ENCODE measurements at regions not wholly inside any gene's neighbourhood (a gene's known extent, or its start where the extent isn't known, plus 50 kb on each side); places are given as distances from the start of the nearest gene placed in this dataset.

DNA sequence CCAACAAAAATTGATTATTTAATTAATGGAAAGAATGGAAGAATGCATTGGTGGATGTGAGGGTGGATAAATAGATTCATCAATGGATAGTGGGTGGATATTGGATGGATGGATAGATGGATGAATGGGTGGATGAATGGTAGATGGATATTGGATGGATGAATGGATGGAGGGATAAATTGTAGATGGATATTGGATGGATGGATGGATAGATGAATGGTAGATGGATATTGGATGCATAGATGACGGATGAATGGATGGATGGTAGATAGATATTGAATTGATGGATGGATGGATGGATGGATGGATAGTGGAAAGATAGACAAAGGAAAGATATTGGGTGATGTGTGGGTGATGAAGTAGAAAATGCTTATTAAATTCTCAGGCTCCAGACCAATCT, 123.6 kb upstream of the KAZN start:
- no peak for DNase-seq

DNA sequence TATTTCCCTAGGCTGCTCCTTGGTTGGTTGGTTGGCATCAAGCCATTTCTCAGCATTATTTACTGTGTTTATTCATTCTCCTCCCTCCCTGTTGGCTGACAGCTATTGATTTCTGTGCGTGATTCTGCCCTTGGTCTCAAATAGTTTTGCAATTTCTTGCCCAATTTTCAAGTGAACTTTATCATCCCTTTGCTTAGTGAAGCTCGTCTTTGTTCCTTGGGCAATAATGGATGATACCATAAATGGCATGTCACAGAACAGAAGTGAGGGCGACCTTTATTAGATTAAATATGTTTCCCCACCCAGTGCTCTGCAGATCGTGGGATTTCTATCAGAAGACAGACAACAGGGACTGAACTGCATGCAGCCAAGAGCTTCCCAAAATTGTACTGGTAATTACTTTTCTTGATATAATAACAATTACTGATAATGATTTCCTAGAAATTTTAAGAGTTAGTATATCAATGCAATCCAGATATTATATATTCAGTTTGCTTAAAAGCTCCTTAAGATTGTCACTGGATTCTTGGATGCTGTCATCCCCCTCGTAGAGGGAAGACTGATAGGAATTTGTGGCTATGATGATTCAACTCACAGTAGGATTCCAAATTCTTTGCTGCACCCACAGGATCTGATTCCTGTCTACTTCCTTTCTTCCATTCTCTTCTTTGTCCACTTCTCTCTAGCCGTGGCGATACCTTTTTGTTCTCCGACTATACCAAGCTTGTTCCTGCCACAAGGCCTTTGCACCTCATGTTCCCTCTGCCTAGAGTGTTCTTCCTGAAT, 122.1 kb upstream of the KAZN start:
- no peak for DNase-seq

DNA sequence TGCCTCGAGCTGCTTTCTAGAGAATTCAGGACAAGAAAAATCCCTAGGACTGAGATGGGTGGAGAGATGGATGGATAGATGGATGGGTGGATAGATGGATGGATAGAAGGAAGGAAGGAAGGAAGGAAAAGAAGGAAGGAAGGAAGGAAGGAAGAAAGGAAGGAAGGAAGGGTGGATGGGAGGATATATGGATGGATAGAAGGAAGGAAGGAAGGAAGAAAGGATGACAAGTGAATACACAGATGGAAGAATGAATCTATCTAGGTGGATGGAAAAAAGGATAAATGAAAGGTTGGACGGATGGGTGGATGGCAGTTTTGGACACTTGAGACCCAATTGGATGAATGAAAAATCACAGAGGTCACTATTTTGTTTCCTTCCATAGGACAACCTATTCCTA, 120.4 kb upstream of the KAZN start:
- no peak for DNase-seq

DNA sequence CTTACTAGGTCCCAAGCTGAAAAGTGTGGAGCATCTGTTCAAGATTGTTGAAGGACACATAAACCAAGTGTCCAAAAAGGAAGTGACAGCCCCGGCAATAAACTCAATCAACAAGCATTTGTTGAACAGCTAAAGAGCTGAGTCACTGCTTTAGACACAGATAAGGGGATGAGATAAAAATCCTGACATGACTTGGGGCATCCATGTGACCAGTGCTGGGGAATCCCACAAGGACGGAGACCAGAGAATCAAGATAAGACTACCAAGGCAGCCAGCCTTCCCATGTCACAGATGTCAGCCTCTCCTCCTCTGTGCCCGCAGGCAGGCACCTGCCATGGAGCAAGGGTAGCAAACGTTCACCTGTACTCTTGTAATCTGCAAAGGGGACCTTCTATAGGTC, 118.6 kb upstream of the KAZN start:
- no peak for DNase-seq

DNA sequence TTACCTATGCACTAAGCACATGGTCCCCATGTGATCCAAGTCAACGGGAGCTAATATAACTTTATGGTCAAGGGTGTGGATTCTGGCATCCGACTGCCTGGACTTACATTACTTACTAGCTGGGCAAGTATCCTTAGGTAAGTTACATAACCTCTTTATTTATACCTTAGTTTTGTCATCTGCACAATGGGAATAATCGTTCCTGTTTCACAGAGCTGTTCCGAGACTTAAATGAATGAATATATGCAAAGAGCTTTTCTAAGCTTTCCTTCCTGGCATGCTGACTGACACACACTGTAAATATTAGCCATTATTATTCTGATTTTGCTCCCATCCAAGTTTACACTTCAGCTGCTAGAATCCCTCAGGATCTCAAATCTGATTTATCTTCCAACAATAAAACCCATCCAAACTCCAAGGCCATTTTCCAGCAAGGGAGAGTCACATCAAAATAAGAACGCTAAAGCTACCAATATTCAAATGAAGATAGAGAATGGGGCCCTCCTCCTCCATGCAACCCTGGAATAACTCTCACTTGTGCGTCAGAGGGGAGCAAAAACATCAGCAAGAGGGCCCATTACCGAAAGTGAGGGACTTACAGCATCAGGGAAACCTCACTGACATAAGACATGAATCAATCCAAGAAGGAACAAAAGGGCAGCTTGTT, 115.6 kb upstream of the KAZN start:
- DNase-seq = no peak

DNA sequence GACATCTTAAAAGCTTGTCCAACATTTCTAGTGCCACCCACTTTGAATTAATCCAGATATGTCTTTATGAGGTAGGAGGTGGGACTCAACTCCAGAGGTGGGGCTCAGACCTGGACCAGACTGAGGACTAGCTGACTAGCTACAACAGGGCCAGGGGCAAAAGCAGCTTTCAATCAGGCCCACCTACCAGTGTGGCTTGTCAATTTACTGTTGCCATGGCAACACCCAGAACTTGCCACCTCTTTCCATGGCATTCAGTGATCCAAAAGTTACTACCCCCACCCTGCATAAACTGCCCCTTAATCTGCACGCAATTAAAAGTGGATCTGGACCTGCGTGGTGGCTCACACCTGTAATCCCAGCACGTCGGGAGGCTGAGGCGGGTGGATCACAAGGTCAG, 113.2 kb upstream of the KAZN start:
- DNase-seq = no peak

DNA sequence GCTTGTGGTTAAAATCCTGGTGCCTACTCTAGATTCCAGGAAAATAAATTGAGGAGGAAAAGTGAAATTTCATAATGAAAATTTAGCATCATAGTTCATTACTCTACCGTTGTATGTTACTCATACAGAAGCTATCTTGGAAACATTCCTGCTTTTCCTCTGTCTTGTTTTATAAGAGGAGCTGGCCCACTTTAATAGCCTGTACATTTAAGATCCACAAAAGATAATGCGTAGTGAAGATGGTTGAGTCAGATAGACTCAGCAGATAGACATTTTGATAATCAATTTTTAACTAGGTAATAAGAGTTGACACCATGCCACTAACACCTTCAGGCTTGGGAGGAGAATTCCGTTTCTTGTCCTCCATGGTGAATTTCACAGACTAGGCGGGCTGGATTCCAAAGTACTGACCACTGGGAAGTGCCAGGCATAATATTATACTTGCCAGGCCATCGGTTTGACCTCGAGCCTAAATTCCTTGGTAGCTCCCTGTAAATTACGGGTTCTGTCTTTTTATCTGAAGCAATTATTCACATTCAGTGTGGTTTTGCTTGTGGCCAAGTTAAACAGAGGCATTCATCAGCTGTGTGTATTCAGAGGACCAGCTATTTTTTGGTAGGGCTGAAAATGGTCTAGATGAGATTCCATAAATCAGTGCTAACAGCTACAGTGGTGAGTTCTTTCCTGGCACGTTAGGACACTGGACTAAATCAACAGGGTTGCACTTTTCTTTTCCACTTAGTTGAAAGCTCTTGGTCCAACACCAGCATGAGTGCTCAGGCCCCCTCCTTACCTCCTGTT, 111.9 kb upstream of the KAZN start:
- DNase-seq = no peak

DNA sequence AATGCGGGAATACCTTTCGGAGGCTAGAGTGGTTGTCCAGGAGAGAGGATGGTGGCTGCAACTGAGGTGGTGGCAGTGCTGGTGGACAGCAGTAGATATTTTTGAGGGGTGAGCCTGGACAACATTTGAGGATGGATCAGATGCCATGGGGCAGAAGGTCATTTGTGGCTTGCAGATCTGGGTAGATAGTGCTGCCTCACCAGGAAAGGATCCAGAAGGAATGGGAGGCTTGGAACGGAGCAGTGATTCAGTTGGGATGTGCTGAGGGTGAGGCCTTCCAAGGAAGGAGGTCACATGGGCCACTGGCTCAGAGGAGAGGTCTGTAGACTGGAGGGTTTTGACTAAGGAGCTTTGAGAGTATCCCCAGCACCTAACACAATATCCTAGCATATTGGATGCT, 110.8 kb upstream of the KAZN start:
- no peak for DNase-seq

DNA sequence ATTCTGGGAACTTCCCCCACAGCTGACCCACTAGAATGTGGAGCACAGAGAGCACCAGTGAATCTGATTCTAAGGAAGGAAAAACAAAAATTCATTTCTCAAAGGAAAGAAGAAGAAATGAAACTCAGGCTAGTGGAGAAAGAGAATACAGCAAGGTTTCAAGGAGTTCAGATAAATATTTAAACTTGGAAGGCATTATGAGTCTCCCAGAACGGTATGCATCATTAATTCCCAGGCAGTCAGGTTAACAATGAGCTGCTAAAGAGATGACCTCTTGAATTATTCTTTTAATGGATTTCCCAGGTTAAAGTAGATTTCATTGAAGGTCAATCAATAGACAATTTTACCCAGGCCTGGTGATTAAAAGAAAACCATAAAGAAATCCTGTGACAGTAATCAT, 103.6 kb upstream of the KAZN start:
- no peak for DNase-seq

DNA sequence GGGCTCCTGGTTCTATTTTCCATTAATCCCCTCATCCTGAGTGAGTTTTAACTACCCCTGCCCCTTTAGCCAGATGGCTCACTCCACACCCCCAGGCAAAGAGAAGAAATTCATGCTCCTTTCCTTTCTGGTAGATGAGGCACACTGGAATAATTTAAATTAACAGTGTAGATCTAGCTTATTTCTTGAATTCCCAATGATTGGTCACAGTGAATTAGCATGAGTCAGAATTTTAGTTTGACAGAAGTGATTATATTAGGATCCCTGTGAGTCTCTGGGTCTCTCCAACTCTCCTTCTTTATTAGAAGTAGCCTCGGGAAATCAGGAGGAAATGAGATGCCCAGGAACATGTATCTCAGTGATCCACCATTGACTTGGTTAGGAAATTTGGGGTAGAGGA, 103.1 kb upstream of the KAZN start:
- no peak for DNase-seq

DNA sequence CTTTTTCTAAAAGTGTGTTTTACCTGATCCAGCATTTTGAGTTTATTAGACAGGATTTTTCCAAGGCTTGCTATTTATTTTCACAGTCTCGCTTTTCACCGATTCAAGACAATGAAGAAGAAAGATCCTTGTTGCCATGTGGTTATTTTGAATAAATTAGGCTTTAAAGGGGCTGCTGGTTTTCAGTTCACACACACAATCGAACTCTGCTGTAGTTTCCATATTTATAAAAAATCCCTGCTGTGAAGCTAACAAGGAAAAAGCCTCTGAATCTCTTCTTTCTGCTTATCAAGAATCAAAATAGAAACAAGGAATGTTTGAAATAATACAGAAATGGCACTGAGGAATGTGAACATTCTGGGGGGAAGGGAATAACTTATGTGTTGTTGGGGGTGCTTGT, 102.5 kb upstream of the KAZN start:
- DNase-seq = no peak

DNA sequence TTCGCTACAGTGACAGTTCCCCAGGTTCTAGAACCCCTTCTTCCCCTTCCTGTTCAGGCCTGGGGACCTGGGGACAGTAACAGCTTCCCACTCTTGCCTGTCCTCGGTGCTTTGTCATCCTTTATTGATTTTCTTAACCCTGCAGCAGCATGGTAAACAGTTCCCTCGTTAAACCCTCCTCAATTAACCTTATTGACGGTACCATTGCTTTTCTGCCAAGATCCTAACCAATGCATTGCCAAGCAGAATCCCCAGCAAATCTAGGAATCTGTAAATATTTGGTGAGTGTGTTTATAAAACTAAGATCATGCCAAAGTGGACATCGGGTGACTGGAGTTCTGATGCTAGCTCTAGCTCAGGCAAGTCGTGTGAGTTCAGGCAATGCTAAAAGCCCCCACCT, 99.6 kb upstream of the KAZN start:
- DNase-seq = no peak

DNA sequence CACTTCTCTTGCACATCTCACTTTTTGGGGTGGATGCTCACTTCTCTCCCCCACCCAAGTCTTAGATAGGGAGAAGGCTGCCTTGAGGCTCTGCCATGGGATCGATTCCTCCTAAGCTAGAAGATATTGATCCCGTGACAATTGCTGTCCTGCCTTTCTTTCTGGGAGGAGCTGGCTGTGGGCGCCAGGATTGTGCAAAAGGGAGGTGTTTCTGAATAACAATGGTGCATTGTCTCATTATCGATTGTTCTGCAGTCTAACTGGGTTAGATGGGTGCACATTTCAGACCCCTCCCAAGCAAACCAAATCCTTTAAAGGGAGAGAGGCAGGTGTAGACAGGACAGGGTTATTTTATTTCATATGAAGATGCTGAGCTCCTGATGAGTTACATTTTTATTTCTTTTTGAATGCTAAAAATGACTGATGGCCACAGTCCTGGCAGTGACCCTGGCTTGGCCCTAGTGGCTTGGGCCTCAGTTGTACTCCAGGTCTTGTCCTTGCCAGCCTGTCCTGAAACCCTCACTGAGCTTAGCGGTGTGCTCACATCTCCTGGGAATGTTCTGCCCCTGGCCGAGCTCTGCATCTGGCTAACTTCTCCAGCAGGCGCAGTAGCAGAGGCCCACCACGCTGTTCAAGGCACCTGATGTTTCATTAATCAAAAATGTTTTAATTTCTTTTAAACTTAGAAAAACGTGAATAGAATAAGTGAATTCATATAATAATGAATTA, 99.0 kb upstream of the KAZN start:
- DNase-seq = no peak

DNA sequence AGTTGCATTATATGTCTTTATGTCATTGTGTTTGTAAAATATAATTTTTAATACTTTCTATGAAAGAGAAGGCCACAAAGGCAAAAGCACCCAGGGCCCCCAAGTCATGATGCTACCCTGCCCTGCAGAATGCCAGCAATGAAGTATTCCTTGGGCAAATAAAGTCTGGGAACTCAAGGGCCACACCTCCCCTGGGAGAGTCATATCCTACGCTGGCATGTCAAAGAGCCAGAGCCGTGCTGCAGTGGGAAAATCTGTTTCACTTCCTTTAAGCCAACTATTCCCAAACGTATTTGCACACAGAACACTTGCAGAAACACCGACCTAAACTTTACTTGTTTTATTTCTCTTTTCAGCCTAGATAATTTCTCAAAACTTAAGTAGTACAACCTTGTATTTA, 98.4 kb upstream of the KAZN start:
- DNase-seq = no peak

DNA sequence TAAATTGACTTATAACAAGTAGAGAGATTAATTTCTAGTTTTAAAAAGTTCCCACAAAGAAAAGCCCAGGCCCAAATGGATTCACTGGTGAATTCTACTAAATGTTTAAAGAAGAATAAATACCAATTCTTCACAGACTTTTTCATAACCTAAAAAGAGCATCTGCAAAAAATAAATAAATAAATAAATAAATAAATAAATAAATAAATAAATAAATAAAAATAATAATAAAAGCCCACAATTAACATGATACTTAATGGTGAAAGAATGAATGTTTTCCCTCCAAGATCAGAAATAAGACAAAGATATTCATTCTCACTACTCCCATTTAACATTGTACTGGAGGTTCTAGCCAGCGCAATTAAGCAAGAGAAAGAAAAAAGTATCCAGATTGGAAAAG, 97.6 kb upstream of the KAZN start:
- DNase-seq = no peak

DNA sequence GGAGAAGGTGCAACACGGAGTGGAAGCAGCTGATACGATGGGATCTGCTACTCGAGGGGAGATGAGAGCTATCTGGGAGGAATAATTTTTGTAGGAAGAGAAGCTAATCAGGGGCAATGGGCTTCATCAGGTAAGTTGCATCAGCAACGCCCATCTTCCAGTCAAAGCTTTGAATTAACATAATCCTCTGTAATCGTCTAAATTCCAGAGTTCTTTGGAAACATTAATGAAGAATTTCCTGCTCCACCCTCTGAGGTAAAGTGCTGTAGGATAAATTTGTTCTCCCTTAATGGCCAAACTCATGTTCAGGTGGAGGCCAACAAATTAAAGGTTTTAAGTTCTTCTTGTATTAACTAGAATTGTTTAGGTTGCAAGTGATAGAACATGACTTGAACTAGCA, 94.0 kb upstream of the KAZN start:
- no peak for DNase-seq

DNA sequence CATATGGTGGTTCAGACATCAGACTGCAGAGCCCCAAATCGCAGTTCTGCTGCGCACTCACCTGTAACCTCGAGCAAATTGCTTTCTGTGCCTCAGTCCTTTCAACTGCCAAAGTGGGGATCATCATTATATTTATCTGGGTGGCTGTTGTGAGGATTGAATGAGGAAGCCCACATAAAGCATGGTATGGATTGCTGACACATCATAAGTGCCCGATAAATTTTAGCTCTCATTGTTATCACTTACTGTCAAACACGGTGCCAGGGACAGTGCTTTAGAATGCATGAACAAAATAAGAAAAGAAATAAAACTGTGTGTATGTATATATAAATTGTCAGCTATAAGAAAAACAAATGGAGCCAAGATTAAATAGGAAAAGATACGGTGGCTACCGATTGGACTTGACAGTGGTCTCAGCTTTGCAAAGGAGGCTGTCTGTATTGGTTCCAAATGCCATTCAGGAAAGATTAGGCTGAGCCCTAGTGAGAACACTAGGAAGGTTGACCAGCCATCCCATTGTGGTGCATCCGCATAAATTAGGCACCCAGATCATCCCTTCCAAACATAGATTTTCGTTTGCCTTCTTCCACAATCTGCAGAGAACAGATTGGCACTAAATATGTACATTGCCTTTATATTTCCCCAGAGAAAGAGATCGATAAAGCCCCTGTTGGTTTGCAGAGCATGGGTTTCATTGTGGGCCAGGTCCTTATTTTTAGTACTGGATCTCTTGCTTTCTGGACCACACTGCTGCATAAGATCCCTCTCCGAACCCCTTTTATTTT, 91.8 kb upstream of the KAZN start:
- DNase-seq = no peak

DNA sequence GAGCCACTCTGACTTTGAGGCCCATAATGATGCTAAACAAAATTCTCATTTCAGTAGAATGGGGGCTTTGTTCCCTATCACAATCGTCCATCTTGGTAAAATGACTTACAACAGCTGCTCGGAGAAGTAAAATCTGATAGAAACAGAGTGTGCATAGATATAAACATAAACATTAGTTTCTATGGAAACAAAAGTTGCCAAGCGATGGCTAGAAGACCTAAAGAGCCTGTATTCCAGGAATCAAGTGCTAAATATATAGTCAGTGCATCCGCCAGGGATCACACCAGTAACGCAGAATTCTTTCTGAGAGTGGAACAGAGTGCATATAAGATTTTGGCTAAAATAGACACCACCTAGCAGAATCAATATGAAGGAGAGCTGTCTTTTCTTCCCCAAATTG, 91.2 kb upstream of the KAZN start:
- DNase-seq = no peak

DNA sequence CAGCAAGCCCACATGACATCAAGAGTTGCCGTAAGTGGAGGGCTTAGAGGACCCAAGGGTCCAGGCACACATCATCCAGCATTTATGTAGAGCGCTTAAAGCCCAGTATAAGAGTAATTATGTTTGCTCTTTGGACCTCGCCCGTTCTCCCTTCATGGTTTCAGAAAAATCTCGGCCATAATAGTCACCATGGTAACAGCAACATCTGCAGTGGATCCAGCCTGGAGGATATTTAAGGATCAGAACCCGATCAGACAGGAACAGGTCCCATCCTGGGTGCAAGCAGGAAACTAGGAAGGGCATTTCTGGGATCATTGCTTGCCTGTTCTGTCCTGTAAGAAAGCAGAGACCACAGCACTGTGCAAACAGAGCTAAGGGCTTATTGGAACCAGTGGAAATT, 89.9 kb upstream of the KAZN start:
- DNase-seq = no peak

DNA sequence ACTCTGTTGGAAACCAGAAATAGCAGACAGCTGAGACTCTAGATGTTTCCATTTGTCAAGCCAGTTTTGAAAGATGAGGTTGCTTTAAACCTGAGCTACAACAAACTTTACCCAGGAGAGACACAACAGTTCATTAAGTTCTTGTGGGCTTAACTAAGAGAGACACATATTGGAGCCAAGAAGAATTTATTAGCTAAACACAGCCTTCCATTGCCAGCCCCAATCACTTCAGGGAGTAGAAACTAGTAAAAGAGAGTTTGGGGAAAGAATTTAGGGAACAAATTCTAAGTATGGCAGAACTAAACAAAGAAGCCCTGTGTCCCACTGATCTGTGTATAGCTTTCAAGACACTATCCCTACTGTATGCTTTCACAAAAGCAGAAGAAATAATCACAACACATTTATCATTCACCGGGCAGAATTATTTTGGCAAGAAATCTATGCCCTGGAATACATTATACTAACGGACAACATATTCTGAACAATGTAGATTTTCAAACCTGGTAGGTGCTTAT, 87.3 kb upstream of the KAZN start:
- DNase-seq = no peak

DNA sequence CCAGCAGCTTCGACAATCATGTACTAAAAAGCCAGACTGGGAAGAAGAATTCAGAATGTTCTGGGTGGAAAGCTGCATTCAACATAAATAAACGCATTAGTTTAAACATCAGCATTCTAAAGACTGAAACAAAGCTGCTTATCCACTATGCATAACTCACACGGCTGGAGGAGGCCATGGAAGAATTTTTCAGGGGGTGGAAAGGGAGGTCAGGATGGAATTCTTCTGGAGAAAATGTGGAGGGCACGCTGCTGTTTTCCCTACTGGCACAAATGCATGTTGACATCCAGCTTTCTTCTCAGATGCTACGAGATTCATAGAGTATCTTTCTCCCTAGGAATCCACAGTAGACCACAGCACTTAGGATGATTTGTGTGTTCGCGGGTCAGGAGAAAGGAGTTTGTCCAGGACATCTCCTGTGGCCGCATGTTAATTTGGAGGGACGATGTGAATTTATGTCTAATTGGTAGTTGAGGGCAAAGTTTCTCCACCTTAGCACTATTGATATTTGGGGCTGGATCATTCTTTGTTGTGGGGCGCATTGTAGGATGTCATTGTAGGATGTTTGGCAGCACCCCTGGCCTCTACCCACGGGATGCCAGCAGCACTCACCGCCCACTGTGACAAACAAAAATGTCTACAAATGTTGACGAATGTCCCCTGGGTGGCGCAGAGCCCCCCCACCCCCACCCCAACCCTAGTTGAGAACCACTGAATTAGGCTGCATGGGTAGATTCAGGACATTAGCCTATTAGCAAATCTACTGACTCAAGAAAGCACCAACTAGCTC, 86.5 kb upstream of the KAZN start:
- DNase-seq = no peak

DNA sequence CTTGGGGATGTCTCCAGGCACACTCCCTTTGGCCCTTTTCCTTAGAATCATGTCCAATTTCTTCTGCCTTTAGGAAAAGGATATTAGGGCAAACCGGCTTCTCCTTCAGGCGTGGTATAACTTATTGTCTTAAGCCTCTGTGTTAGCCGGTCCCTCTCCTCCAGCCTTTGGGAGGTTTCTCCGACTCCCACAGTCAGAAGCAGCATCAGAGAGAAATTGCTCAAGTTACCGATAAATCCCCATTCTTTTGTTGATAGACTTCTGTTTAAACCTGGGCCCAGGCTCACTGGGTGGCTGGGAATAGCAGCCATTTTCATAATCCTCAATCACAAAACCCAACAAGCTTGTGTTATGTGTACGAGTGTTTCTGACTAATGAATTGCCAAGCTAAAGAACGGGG, 85.4 kb upstream of the KAZN start:
- no peak for DNase-seq

Data from CD4-positive, alpha-beta T cell treated with Interleukin-12 subunit alpha and Interleukin-12 subunit beta, for 1 hour (primary cell).